NCI-H146 treated with DMSO at 0.1 percent for 48 hours (cell line): ENCODE measurements at regions not wholly inside any gene's neighbourhood (a gene's known extent, or its start where the extent isn't known, plus 50 kb on each side); places are given as distances from the start of the nearest gene placed in this dataset.
"Not testable (repeated sequence)": the region's sequence is repeated elsewhere in the genome, so short reads cannot be mapped to it uniquely, and the experiment has no call there.

Experiments
- DNase-seq: peaks from one replicate; lab custom pipeline; 2025; ENCODE audit not compliant: unreplicated experiment; lab: John Stamatoyannopoulos, UW

DNA sequence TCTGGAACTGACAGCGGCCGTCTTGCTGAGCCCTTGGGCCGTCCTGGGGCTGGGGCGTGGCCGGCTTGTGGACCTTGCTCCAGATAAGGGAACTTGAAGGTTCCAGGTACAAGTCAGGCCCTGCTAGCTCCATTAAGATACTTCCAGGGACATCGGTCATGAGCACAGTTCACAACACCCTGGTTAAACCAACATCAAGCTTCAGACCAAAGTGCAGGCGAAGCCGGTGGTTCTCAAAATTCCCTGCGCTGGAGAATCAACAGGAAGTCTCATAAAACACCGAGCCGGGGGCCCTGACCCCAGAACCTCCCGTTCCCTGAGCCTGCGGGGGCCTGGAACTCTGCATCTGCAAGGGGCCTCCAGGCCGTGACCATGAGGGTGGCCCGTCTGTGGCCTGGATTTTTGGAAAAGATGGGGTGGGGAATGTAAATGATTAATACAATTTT, 1043.8 kb downstream of the BRD1 start:
- no peak for DNase-seq

DNA sequence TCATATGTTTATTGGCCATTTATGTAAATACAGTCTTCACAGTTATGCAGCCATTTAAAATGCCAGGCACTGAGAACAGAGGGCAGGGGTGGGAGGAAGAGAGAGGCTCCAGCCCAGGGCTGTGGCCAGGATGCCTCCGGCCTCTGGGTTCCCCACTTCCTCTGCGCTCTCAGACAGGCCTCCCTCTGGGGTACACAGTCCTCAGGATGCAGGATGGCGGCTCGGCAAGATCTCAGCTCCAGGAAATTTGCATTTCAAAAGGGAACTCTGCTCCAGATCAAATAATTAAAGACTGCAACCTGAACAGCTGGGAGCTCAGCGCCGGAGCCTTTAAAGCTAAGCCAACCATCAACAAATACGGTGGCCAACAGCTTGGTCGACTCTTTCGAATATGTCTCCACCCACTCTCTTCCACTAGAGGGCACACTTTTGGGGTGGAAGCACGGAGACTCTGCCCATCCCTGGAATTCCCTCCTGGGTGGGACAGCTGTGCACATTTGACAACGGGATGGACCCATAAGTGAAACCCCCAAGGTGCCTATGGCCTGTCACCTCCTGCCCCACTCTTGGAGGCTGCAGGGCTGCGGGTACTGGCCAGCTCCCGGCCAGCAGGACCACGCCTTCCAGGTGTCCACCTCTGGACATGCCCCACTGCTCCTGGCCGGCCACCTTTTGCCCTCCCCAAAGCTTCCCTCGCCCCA, 1044.7 kb downstream of the BRD1 start:
- DNase-seq, result no peak

DNA sequence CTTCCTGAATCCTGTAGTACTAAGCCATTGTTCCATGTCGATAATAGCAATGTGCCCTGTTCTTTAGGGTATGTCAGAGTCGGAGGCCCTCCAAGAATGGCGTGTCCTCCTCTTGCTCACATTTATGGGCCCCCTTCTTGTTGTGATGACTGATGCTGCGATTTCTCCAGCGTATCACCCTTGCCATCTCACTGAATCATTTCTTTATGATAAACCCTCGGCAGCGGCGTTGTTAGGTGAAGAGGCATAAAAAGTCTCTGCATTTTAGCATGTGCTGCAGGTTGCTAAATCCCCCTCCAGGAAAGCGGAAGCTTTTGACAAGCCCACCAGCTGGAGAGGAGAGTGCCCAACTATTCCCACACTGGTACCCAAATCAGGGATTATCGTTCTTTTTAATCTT, 1045.3 kb downstream of the BRD1 start:
- DNase-seq, result no peak

GRCh38 chr22:48781868-48782267, 1045.8 kb downstream of the BRD1 start:
- DNase-seq, result no peak

DNA sequence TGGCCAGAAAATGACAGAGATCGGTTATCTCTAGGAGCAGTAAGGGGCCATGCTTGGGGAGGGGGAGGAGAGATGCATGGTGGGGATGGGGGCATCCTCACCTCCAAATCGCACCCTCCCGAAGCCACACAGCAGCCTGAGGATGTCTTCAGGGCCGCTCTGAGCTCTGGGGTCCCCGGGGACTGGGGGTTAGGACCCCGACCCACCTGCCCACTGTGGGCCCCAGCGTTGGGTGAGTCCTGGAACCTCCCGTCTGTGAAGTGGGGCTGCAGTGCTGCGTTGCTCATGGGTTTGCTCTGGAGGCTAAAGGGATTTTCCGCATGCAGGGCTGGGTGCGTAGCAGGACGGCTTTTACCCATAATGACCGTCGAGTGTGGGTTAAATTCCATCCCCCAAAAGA, 1046.3 kb downstream of the BRD1 start:
- no peak for DNase-seq

- no peak for DNase-seq
Measured at GRCh38 chr22:48780597-48781277, 1046.9 kb downstream of the BRD1 start.

- DNase-seq, result no peak
Measured at GRCh38 chr22:48779661-48780596, 1047.7 kb downstream of the BRD1 start.

DNA sequence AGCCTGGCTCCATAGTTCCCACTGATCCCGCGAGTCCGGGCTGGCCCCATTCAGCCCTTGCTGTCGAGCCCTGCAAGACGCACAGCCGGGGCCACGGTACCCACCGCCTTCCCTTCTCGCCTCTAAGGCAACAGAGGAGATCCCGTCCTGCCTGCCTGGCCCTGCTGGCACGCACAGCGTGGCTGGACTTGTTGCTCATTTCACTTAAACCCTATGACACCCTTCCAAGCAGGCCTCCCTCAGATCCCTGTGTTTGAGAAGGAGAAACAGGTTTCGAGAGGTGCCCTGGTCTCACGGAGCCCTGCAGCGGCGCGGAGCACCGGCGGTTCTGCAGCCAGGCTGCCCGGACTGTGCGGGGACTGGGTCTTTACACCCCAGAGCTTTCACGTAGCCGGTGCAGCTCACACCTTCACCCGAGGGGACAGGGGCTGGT, 1048.4 kb downstream of the BRD1 start:
- no peak for DNase-seq

DNA sequence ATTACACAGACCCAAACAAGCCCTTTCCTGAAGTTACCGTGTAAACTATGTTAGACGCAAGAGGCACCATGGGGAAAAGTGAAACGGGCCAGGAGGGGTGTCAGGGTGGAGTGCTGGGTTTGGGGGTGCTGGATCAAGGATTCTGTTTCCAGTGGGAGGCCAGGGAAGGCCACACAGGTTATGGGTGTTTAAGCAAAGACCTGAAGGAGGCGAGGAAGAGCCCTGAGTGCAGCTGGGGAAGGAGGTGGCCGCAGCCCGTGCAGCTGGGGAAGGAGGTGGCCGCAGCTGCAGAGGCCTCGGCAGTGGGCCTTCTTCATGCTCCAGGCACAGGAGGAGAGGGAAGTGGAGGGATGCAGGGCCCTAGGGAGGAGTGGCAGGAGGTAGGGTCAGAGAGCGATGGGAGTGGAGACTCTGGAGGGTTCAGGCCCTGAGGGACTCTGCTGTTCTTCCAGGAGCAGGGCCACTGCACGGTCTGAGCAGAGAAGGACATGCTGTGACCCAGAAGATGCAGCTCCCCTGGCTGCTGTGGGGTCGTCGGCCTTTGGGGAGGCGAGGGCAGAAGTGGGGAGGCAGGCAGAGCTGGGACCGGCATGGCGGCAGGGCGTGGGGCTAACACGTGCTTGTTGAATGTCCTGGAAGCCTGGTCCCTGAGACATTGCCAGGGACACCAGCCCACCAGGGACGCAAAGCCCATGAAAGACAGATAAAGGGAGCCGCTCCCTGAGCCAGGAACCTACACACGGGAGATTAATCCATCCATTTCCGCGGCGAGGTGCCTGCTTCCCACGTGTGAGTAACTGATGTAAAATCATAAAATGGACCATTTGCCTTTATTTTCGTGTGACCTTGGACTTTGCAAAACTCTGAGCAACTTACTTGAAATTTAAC, 1049.1 kb downstream of the BRD1 start:
- DNase-seq, result no peak

GRCh38 chr22:48772286-48772907, 1055.3 kb downstream of the BRD1 start:
- DNase-seq, result no peak

- no peak for DNase-seq
Measured at GRCh38 chr22:48765595-48765994, 1062.1 kb downstream of the BRD1 start.

GRCh38 chr22:48761546-48761945, 1066.1 kb downstream of the BRD1 start:
- DNase-seq, result no peak

DNA sequence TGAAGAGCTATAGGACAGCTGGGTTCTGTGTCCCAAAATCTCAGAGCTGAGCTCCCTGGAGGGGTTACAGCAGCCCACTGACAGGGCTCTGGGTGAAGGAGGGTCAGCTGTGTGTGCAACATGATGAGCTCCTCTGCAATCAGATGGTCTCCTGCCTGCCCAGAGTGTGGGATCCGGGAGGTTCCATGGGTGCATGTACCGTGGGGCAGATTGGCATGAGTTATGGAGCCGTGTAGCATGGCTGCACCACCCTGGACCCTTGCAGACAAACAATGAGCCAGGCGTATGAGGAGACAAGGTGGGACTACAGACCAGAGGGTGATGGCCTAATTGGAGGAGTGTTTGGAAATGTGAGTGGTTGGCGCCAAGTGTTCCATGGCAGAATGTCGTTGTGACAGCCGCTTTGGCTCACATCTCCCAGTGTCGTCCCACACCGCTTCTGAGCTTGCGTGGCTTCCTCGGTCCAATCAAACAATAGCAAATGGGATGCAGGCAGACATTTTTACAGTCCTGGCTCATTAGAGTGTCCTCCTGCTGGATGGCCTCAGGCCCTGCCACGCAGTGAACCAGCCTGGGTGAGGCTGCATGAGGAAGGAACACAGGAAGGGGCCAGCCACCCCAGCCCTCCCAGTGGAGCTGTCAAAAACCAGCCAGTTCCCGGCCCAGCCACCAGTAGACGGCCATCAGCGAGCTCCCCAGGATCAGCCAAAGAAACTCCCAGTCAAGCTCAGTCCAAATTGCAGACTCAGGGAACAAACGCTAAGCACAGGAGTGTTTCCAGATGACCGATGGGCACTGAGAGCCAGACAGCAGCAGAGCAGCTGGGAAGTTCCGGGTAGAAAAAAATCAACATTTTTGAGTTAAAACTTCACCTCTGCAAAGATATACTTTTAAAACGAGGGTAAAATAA, 1066.9 kb downstream of the BRD1 start:
- DNase-seq, result no peak

- DNase-seq, result no peak
Measured at GRCh38 chr22:48758881-48759875, 1068.5 kb downstream of the BRD1 start.

- DNase-seq, result no peak
Measured at GRCh38 chr22:48757985-48758561, 1069.6 kb downstream of the BRD1 start.

- no peak for DNase-seq
Measured at GRCh38 chr22:48757581-48757980, 1070.1 kb downstream of the BRD1 start.

DNA sequence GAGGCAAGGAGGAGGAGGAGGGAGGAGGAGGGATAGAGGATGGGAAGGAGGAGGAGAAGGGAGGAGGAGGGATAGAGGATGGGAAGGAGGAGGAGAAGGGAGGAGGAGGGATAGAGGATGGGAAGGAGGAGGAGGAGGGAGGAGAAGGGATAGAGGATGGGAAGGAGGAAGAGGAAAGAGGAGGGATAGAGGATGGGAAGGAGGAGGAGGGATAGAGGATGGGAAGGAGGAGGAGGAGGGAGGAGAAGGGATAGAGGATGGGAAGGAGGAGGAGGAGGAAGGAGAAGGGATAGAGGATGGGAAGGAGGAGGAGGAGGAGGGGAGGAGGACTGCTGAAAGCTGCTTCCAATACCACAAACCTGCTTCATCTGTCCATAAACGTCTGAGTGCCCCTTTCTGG, 1070.5 kb downstream of the BRD1 start:
- not testable (repeated sequence) for DNase-seq
